ENCODE measurements at regions not wholly inside any gene's neighbourhood (a gene's known extent, or its start where the extent isn't known, plus 50 kb on each side); places are given as distances from the start of the nearest gene placed in this dataset.

GRCh38 chr20:7015257-7015656 lies 247.8 kb downstream of the BMP2 start:
- in situ Hi-C loops (cut with HindIII; ENCODE audit: low sequenced_read_pairs) = no loop called here
- DNase-seq (ENCODE audit: low spot score) = no peak

GRCh38 chr20:7022597-7022996 lies 255.1 kb downstream of the BMP2 start:
- in situ Hi-C loops (cut with HindIII; ENCODE audit: low sequenced_read_pairs) = no loop called here
- no peak for DNase-seq (ENCODE audit: low spot score)

GRCh38 chr20:7025635-7026034 lies 258.1 kb downstream of the BMP2 start:
- no peak for DNase-seq (ENCODE audit: low spot score)
- in situ Hi-C loops (cut with HindIII; ENCODE audit: low sequenced_read_pairs) = no loop called here

GRCh38 chr20:7029019-7029418 lies 261.5 kb downstream of the BMP2 start:
- in situ Hi-C loops (cut with HindIII; ENCODE audit: low sequenced_read_pairs) = no loop called here
- DNase-seq (ENCODE audit: low spot score) = no peak

- no peak for DNase-seq (ENCODE audit: low spot score)
- in situ Hi-C loops (cut with HindIII; ENCODE audit: low sequenced_read_pairs) = no loop called here
Measured at GRCh38 chr20:7031222-7031621, 263.7 kb downstream of the BMP2 start.

GRCh38 chr20:7038029-7038428 lies 270.5 kb downstream of the BMP2 start:
- in situ Hi-C loops (cut with HindIII; ENCODE audit: low sequenced_read_pairs) = no loop called here
- DNase-seq (ENCODE audit: low spot score) = no peak

GRCh38 chr20:7057611-7058010 lies 290.1 kb downstream of the BMP2 start:
- no peak for DNase-seq (ENCODE audit: low spot score)
- in situ Hi-C loops (cut with HindIII; ENCODE audit: low sequenced_read_pairs) = no loop called here

- no peak for DNase-seq (ENCODE audit: low spot score)
- in situ Hi-C loops (cut with HindIII; ENCODE audit: low sequenced_read_pairs) = no loop called here
Measured at GRCh38 chr20:7078804-7079203, 311.3 kb downstream of the BMP2 start.

GRCh38 chr20:7080472-7080871 lies 313.0 kb downstream of the BMP2 start:
- in situ Hi-C loops (cut with HindIII; ENCODE audit: low sequenced_read_pairs) = no loop called here
- DNase-seq (ENCODE audit: low spot score) = no peak

- DNase-seq (ENCODE audit: low spot score) = no peak
- in situ Hi-C loops (cut with HindIII; ENCODE audit: low sequenced_read_pairs) = no loop called here
Measured at GRCh38 chr20:7085467-7085866, 318.0 kb downstream of the BMP2 start.

- no peak for DNase-seq (ENCODE audit: low spot score)
- in situ Hi-C loops (cut with HindIII; ENCODE audit: low sequenced_read_pairs) = no loop called here
Measured at GRCh38 chr20:7087803-7088202, 320.3 kb downstream of the BMP2 start.

- in situ Hi-C loops (cut with HindIII; ENCODE audit: low sequenced_read_pairs) = no loop called here
- DNase-seq (ENCODE audit: low spot score) = no peak
Measured at GRCh38 chr20:7090001-7090400, 322.5 kb downstream of the BMP2 start.

GRCh38 chr20:7090811-7091210 lies 323.3 kb downstream of the BMP2 start:
- in situ Hi-C loops (cut with HindIII; ENCODE audit: low sequenced_read_pairs) = no loop called here
- DNase-seq (ENCODE audit: low spot score) = no peak

- in situ Hi-C loops (cut with HindIII; ENCODE audit: low sequenced_read_pairs) = no loop called here
Measured at GRCh38 chr20:7091655-7092054, 324.2 kb downstream of the BMP2 start.

GRCh38 chr20:7094438-7094997 lies 327.0 kb downstream of the BMP2 start:
- DNase-seq (ENCODE audit: low spot score) = no peak
- in situ Hi-C loops (cut with HindIII; ENCODE audit: low sequenced_read_pairs) = no loop called here

More at GRCh38 chr20:7091655-7092054, 324.2 kb downstream of the BMP2 start:
- DNase-seq (ENCODE audit: low spot score) = no peak

- in situ Hi-C loops (cut with HindIII; ENCODE audit: low sequenced_read_pairs) = no loop called here
- DNase-seq (ENCODE audit: low spot score) = no peak
Measured at GRCh38 chr20:7106910-7107309, 339.4 kb downstream of the BMP2 start.

- in situ Hi-C loops (cut with HindIII; ENCODE audit: low sequenced_read_pairs) = no loop called here
- DNase-seq (ENCODE audit: low spot score) = no peak
Measured at GRCh38 chr20:7108929-7109328, 341.4 kb downstream of the BMP2 start.

- DNase-seq (ENCODE audit: low spot score) = no peak
- in situ Hi-C loops (cut with HindIII; ENCODE audit: low sequenced_read_pairs) = no loop called here
Measured at GRCh38 chr20:7113577-7114466, 346.3 kb downstream of the BMP2 start.

GRCh38 chr20:7123457-7123856 lies 356.0 kb downstream of the BMP2 start:
- DNase-seq (ENCODE audit: low spot score) = no peak
- in situ Hi-C loops (cut with HindIII; ENCODE audit: low sequenced_read_pairs) = no loop called here

GRCh38 chr20:7124120-7124519 lies 356.6 kb downstream of the BMP2 start:
- in situ Hi-C loops (cut with HindIII; ENCODE audit: low sequenced_read_pairs) = no loop called here
- DNase-seq (ENCODE audit: low spot score) = no peak

- DNase-seq (ENCODE audit: low spot score) = no peak
- in situ Hi-C loops (cut with HindIII; ENCODE audit: low sequenced_read_pairs) = no loop called here
Measured at GRCh38 chr20:7136886-7137285, 369.4 kb downstream of the BMP2 start.
